HL-60 (cell line): ENCODE measurements at regions not wholly inside any gene's neighbourhood (a gene's known extent, or its start where the extent isn't known, plus 50 kb on each side); places are given as distances from the start of the nearest gene placed in this dataset.

Experiments used
- POLR2AphosphoS5 ChIP-seq: IDR thresholded peaks from 2 replicates; pipeline ENCODE4 v1.6.1; 2012; ENCODE audit warnings: low read depth
- TF ChIP-seq, protein P1 (sequence below): IDR thresholded peaks from one replicate; pipeline ENCODE4 v1.5.1; 2011; ENCODE audit warnings: low read length, control low read depth, inconsistent platforms; ENCODE audit not compliant: insufficient read depth

DNA sequence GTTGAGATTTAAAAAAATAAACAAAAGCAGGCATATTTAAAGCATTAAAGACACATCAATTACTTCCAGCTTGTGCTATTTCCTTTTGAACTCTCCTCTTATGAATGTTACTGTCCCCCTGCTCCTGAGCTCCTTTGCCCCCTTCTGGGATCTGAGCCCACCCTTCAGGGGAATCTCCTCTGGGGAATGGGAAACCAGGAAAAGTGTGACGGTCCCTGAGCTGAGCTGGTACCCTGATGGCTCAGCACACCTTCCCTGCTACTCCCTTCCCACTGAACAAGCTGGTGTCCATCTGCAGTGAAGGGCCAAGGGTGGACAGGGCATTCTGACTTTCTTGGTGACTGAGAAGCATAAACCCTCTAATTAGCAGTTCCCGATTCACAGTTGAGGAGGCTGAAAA is 356.3 kb downstream of the PTEN start:
- TF ChIP-seq, protein P1, sequence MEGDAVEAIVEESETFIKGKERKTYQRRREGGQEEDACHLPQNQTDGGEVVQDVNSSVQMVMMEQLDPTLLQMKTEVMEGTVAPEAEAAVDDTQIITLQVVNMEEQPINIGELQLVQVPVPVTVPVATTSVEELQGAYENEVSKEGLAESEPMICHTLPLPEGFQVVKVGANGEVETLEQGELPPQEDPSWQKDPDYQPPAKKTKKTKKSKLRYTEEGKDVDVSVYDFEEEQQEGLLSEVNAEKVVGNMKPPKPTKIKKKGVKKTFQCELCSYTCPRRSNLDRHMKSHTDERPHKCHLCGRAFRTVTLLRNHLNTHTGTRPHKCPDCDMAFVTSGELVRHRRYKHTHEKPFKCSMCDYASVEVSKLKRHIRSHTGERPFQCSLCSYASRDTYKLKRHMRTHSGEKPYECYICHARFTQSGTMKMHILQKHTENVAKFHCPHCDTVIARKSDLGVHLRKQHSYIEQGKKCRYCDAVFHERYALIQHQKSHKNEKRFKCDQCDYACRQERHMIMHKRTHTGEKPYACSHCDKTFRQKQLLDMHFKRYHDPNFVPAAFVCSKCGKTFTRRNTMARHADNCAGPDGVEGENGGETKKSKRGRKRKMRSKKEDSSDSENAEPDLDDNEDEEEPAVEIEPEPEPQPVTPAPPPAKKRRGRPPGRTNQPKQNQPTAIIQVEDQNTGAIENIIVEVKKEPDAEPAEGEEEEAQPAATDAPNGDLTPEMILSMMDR: no peak
- TF ChIP-seq POLR2AphosphoS5: no peak
